ENCODE measurements at regions not wholly inside any gene's neighbourhood (a gene's known extent, or its start where the extent isn't known, plus 50 kb on each side); places are given as distances from the start of the nearest gene placed in this dataset.

- Histone ChIP-seq H3K27ac (no peak overlapping the region), H3K4me3 (no peak overlapping the region), H3K27me3 (replicated peaks in 1 of 7) (no peaks in the 10 kb centered on the region), H3K36me3 (no peaks in the 10 kb centered on the region), H3K9me3 (no peaks in the 10 kb centered on the region), H3K4me1 (no peaks in the 10 kb centered on the region)
- intact Hi-C loops (cut with DNase I; ENCODE audit: low total_unique reads), result no loop called here
- DNase-seq, result no peak
- 78 to 92% (median 87%) methylated on average over 3 of the region's 3 CpGs for WGBS, 5 donors
- TF ChIP-seq POLR2AphosphoS5 (IDR thresholded peaks at IDR 0.05), result no peak
Measured at GRCh38 chr12:25761356-25761755, 197.1 kb upstream of the RASSF8 start.

GRCh38 chr12:25764409-25764808 lies 194.1 kb upstream of the RASSF8 start:
- no peaks in the 10 kb centered on the region for H3K27me3 ChIP-seq (replicated peaks in 1 of 7)
- H3K36me3 ChIP-seq, result no peaks in the 10 kb centered on the region
- no peaks in the 10 kb centered on the region for H3K4me1 ChIP-seq
- TF ChIP-seq CTCF (IDR thresholded peaks at IDR 0.05 in 8 of 11, conservative IDR thresholded peaks at IDR 0.05 in 3 of 11) (no peak), POLR2AphosphoS5 (IDR thresholded peaks at IDR 0.05) (no peak)
- DNase-seq, result no peak
- H3K27ac ChIP-seq, result no peak overlapping the region
- 86 to 98% (median 91%) methylated on average over 1 of the region's 1 CpG for WGBS, 5 donors
- no peaks in the 10 kb centered on the region for H3K9me3 ChIP-seq
- no peak overlapping the region for H3K4me3 ChIP-seq
- intact Hi-C loops (cut with DNase I; ENCODE audit: low total_unique reads), result no loop called here

GRCh38 chr12:25764892-25765291 lies 193.6 kb upstream of the RASSF8 start:
- no peak for TF ChIP-seq POLR2A (IDR thresholded peaks at IDR 0.05)
- no peak for TF ChIP-seq CTCF (IDR thresholded peaks at IDR 0.05 in 8 of 11, conservative IDR thresholded peaks at IDR 0.05 in 3 of 11)
- no peak for TF ChIP-seq POLR2AphosphoS5 (IDR thresholded peaks at IDR 0.05)
- intact Hi-C loops (cut with DNase I; ENCODE audit: low total_unique reads), result no loop called here
- Histone ChIP-seq H3K27me3 (replicated peaks in 1 of 7) (no peaks in the 10 kb centered on the region), H3K36me3 (no peaks in the 10 kb centered on the region), H3K27ac (no peak overlapping the region), H3K9me3 (no peaks in the 10 kb centered on the region), H3K4me3 (no peak overlapping the region), H3K4me1 (no peaks in the 10 kb centered on the region)
- WGBS, 5 donors, result 42 to 69% (median 47%) methylated on average over 3 of the region's 3 CpGs
- DNase-seq, result no peak

- Histone ChIP-seq H3K36me3 (no peaks in the 10 kb centered on the region), H3K4me3 (no peak overlapping the region), H3K27ac (no peak overlapping the region), H3K4me1 (no peaks in the 10 kb centered on the region), H3K9me3 (no peaks in the 10 kb centered on the region), H3K27me3 (replicated peaks in 1 of 7) (no peaks in the 10 kb centered on the region)
- intact Hi-C loops (cut with DNase I; ENCODE audit: low total_unique reads), result no loop called here
- WGBS, 5 donors, result 95 to 100% (median 98%) methylated on average over 1 of the region's 1 CpG
- TF ChIP-seq POLR2AphosphoS5 (IDR thresholded peaks at IDR 0.05), result no peak
- TF ChIP-seq POLR2A (IDR thresholded peaks at IDR 0.05), result no peak
- TF ChIP-seq CTCF (IDR thresholded peaks at IDR 0.05 in 8 of 11, conservative IDR thresholded peaks at IDR 0.05 in 3 of 11), result no peak
- no peak for DNase-seq
Measured at GRCh38 chr12:25767606-25768005, 190.9 kb upstream of the RASSF8 start.

- Histone ChIP-seq H3K27me3 (replicated peaks in 1 of 7) (no peaks in the 10 kb centered on the region), H3K4me3 (no peak overlapping the region), H3K9me3 (no peaks in the 10 kb centered on the region), H3K27ac (no peak overlapping the region), H3K36me3 (no peaks in the 10 kb centered on the region), H3K4me1 (no peaks in the 10 kb centered on the region)
- no peak for DNase-seq
- TF ChIP-seq POLR2AphosphoS5 (IDR thresholded peaks at IDR 0.05), result no peak
- TF ChIP-seq CTCF (IDR thresholded peaks at IDR 0.05 in 8 of 11, conservative IDR thresholded peaks at IDR 0.05 in 3 of 11), result no peak
- TF ChIP-seq POLR2A (IDR thresholded peaks at IDR 0.05), result no peak
- 77 to 97% (median 92%) methylated on average over 2 of the region's 2 CpGs for WGBS, 5 donors
- intact Hi-C loops (cut with DNase I; ENCODE audit: low total_unique reads), result no loop called here
Measured at GRCh38 chr12:25768151-25768550, 190.3 kb upstream of the RASSF8 start.

Measured in spleen (tissue), 11 donors.